ENCODE measurements at regions not wholly inside any gene's neighbourhood (a gene's known extent, or its start where the extent isn't known, plus 50 kb on each side); places are given as distances from the start of the nearest gene placed in this dataset.

DNA sequence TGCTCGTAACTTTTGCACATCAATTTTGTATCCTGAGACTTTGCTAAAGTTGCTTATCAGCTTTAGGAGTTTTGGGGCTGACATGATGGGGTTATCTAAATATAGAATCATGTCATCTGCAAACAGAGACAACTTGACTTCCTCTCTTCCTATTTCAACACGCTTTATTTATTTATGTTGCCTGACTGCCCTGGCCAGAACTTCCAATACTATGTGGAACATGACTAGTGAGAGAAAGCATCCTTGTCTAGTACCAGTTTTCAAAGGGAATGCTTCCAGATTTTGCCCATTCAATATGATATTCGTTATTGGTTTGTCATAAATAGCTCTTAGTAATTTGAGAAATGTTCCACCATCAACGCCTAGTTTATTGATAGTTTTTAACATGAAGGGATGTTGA lies 65.4 kb upstream of the CDH12 start:
- TF ChIP-seq, protein P1, sequence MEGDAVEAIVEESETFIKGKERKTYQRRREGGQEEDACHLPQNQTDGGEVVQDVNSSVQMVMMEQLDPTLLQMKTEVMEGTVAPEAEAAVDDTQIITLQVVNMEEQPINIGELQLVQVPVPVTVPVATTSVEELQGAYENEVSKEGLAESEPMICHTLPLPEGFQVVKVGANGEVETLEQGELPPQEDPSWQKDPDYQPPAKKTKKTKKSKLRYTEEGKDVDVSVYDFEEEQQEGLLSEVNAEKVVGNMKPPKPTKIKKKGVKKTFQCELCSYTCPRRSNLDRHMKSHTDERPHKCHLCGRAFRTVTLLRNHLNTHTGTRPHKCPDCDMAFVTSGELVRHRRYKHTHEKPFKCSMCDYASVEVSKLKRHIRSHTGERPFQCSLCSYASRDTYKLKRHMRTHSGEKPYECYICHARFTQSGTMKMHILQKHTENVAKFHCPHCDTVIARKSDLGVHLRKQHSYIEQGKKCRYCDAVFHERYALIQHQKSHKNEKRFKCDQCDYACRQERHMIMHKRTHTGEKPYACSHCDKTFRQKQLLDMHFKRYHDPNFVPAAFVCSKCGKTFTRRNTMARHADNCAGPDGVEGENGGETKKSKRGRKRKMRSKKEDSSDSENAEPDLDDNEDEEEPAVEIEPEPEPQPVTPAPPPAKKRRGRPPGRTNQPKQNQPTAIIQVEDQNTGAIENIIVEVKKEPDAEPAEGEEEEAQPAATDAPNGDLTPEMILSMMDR (conservative IDR thresholded peaks at IDR 0.05; ENCODE audit: low read depth, low read length): no peak
- TF ChIP-seq EZH2 (IDR thresholded peaks at IDR 0.05; ENCODE audit: borderline replicate concordance, low read depth, low read length, poor library complexity, severe bottlenecking): no peak
